PC-9 (cell line): ENCODE measurements at regions not wholly inside any gene's neighbourhood (a gene's known extent, or its start where the extent isn't known, plus 50 kb on each side); places are given as distances from the start of the nearest gene placed in this dataset.

ENCODE experiments used
- BruUV-seq: library from RNA; stranded (reverse); fragments of 400-500 nt; replicated peaks from 2 replicates; lab custom pipeline; 2021; lab: Mats Ljungman, UMichigan
- CTCF ChIA-PET: fragments of 300-600 bp; sonication (Branson Sonifier 250); formaldehyde crosslinking; loops from one replicate; lab custom pipeline; 2022; ENCODE audit warnings: antibody characterized with exemption; lab: Charles Lee
- POLR2A ChIA-PET: fragments of 300-600 bp; sonication (Branson Sonifier 250); formaldehyde crosslinking; loops from one replicate; lab custom pipeline; 2022; ENCODE audit warnings: antibody characterized with exemption; ENCODE audit not compliant: unreplicated experiment; lab: Charles Lee
- DNase-seq, 2 experiments: peaks; one replicate each; pipeline versions ENCODE4 v3.0.0 to v3.0.0-alpha.2; 2015 to 2022; ENCODE audit warnings: mixed read lengths in 1 of 2
- H2AFZ ChIP-seq: fragments of 200-600 bp; sonication (generic); 2 replicates; pipeline ENCODE4 v1.8.1; 2017; ENCODE audit warnings: antibody characterized with exemption
- H3F3A ChIP-seq: fragments of 200-600 bp; sonication (generic); 2 replicates; pipeline ENCODE4 v1.8.1; 2017; ENCODE audit warnings: antibody characterized with exemption, mild to moderate bottlenecking, low read depth; ENCODE audit not compliant: insufficient read depth
- H3K27ac ChIP-seq: fragments of 200-600 bp; sonication (generic); 2 replicates; pipeline ENCODE4 v1.6.1; 2016; ENCODE audit warnings: mixed run types
- H3K27me3 ChIP-seq: fragments of 200-600 bp; sonication (generic); 2 replicates; pipeline ENCODE4 v1.6.1; 2016; ENCODE audit warnings: low read depth, mixed run types; ENCODE audit not compliant: insufficient read depth
- H3K36me3 ChIP-seq: fragments of 200-600 bp; sonication (generic); 2 replicates; pipeline ENCODE4 v1.6.1; 2016; ENCODE audit warnings: low read depth, mixed run types
- H3K4me1 ChIP-seq: fragments of 200-600 bp; sonication (generic); replicated peaks from 2 replicates; pipeline ENCODE4 v1.6.1; 2016; ENCODE audit warnings: mixed run types; ENCODE audit not compliant: insufficient read depth
- H3K4me2 ChIP-seq: fragments of 200-600 bp; sonication (generic); 2 replicates; pipeline ENCODE4 v1.6.1; 2017; ENCODE audit warnings: mixed run types
- H3K4me3 ChIP-seq: fragments of 200-600 bp; sonication (generic); 2 replicates; pipeline ENCODE4 v1.6.1; 2016; ENCODE audit warnings: mixed run types
- H3K79me2 ChIP-seq: fragments of 200-600 bp; sonication (generic); 2 replicates; pipeline ENCODE4 v1.6.1; 2017; ENCODE audit warnings: low read depth, mixed run types
- H3K9me2 ChIP-seq: fragments of 200-600 bp; sonication (generic); 2 replicates; pipeline ENCODE4 v1.8.1; 2017; ENCODE audit warnings: mild to moderate bottlenecking; ENCODE audit not compliant: insufficient read depth
- H3K9me3 ChIP-seq: fragments of 200-600 bp; sonication (generic); 2 replicates; pipeline ENCODE4 v1.8.1; 2016; ENCODE audit warnings: low read depth; ENCODE audit not compliant: insufficient read depth
- H4K20me1 ChIP-seq: fragments of 200-600 bp; sonication (generic); 2 replicates; pipeline ENCODE4 v1.8.1; 2017; ENCODE audit not compliant: insufficient read depth
- EZH2 ChIP-seq: fragments of 200-600 bp; sonication (generic); IDR thresholded peaks from 2 replicates; pipeline ENCODE4 v1.8.0; 2017; ENCODE audit warnings: antibody characterized with exemption, low read depth
- intact Hi-C: fragments of 100-400 bp; cut with micrococcal nuclease; formaldehyde crosslinking; loops from one replicate; pipeline ENCODE4 v1.10.0; 2022; ENCODE audit not compliant: unreplicated experiment
- TF ChIP-seq, protein P1 (sequence below): fragments of 200-600 bp; sonication (generic); conservative IDR thresholded peaks from 2 replicates; pipeline ENCODE4 v1.6.1; 2017; ENCODE audit warnings: mixed run types, antibody characterized with exemption, mild to moderate bottlenecking, moderate library complexity

DNA sequence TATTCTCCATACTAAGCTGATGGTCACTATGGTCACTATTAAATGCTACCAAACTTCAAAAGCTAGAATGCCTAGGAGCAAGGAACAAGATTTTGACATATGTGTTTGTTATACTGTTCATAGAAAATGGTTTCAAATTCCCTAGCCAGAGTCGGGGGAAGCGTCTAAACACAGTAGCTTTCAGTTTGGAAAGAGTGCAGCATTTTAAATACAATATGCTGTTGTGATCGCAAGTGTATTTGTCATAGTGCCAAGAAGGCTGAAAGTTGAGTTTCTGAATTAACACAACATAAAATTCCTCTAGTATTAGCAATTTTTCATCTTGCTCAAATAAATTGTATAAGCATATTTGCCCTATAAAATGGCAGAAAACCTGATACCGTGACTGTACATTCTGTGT is 280.4 kb downstream of the ZNF608 start:
- Histone ChIP-seq H3K9me3 (no peaks in the 10 kb centered on the region), H3K9me2 (no peaks in the 10 kb centered on the region), H3F3A (no peaks in the 10 kb centered on the region), H3K27me3 (no peaks in the 10 kb centered on the region), H3K4me1 (no peaks in the 10 kb centered on the region), H3K36me3 (no peaks in the 10 kb centered on the region), H4K20me1 (no peaks in the 10 kb centered on the region), H3K4me3 (no peak overlapping the region), H3K79me2 (no peaks in the 10 kb centered on the region), H2AFZ (no peak overlapping the region), H3K4me2 (no peak overlapping the region), H3K27ac (no peak overlapping the region)
- DNase-seq, result no peak
- ChIA-PET CTCF (no interaction called here), POLR2A (no interaction called here)
- TF ChIP-seq EZH2, result no peak
- TF ChIP-seq, protein P1, sequence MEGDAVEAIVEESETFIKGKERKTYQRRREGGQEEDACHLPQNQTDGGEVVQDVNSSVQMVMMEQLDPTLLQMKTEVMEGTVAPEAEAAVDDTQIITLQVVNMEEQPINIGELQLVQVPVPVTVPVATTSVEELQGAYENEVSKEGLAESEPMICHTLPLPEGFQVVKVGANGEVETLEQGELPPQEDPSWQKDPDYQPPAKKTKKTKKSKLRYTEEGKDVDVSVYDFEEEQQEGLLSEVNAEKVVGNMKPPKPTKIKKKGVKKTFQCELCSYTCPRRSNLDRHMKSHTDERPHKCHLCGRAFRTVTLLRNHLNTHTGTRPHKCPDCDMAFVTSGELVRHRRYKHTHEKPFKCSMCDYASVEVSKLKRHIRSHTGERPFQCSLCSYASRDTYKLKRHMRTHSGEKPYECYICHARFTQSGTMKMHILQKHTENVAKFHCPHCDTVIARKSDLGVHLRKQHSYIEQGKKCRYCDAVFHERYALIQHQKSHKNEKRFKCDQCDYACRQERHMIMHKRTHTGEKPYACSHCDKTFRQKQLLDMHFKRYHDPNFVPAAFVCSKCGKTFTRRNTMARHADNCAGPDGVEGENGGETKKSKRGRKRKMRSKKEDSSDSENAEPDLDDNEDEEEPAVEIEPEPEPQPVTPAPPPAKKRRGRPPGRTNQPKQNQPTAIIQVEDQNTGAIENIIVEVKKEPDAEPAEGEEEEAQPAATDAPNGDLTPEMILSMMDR, result no peak
- no TSS peak for BruUV-seq
- intact Hi-C loops, result no loop called here

DNA sequence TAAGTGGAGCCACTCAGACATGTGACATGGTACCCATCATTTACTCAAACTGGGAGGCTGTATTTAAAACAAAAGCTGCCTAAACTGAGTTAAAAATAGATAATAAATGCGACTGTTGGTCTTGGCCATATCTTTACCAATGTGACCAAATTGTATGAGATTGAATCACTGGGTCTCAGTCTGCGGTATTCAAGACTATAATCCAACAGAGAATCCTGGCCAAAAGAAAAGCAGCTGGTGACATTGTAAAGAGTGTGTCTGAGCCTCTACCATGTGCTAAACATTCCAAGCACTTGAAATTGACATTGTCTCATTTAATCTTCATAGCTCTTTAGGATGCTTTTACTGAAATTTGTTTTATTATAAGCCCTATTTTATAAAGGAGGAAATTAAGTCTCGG is 282.6 kb downstream of the ZNF608 start:
- POLR2A ChIA-PET, result no interaction called here

DNA sequence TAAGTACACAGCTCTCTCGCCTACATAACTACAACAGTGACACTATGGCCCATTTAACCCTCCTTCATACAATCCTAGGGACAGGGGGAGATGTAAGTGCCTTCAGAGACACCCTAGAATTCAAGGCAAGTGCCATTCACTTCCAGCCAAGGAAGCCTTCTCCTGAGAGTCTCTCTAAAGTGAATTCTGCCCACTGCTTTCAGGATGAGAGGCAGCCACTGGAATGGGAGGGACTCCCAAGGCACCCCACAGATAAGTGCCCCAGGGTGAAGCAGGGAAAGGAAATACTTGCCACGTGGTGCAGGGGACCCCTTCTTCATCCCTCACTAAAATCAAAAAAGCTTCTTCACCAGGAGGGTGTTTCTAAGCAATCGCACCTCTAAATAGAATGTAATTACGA is 283.7 kb downstream of the ZNF608 start:
- BruUV-seq, result no TSS peak
- H3K79me2 ChIP-seq, result no peaks in the 10 kb centered on the region
- H3K4me1 ChIP-seq, result no peaks in the 10 kb centered on the region
- H2AFZ ChIP-seq, result no peak overlapping the region
- H3F3A ChIP-seq, result no peaks in the 10 kb centered on the region
- ChIA-PET CTCF (no interaction called here), POLR2A (no interaction called here)
- TF ChIP-seq, protein P1, result no peak
- TF ChIP-seq EZH2, result no peak
- H3K4me2 ChIP-seq, result no peak overlapping the region
- no peak overlapping the region for H3K27ac ChIP-seq
- peaks cover 5% of the 10 kb centered on the region; the same call in 1 of the 2 replicates for H3K9me3 ChIP-seq
- no peaks in the 10 kb centered on the region for H3K9me2 ChIP-seq
- intact Hi-C loops, result no loop called here
- no peaks in the 10 kb centered on the region for H3K36me3 ChIP-seq
- no peaks in the 10 kb centered on the region for H3K27me3 ChIP-seq
- H4K20me1 ChIP-seq, result no peaks in the 10 kb centered on the region
- no peak for DNase-seq
- H3K4me3 ChIP-seq, result no peak overlapping the region

More for the DNA sequence above, 282.6 kb downstream of the ZNF608 start:
- CTCF ChIA-PET, result no interaction called here
- Histone ChIP-seq H3F3A (no peaks in the 10 kb centered on the region), H3K4me2 (no peak overlapping the region), H3K79me2 (no peaks in the 10 kb centered on the region), H3K4me3 (no peak overlapping the region), H3K27me3 (no peaks in the 10 kb centered on the region), H3K36me3 (no peaks in the 10 kb centered on the region), H2AFZ (no peak overlapping the region), H3K9me2 (no peaks in the 10 kb centered on the region), H4K20me1 (no peaks in the 10 kb centered on the region), H3K4me1 (no peaks in the 10 kb centered on the region), H3K27ac (no peak overlapping the region), H3K9me3 (peaks cover 5% of the 10 kb centered on the region; the same call in 1 of the 2 replicates)
- BruUV-seq, result no TSS peak
- intact Hi-C loops, result no loop called here
- no peak for TF ChIP-seq EZH2
- DNase-seq, result no peak

DNA sequence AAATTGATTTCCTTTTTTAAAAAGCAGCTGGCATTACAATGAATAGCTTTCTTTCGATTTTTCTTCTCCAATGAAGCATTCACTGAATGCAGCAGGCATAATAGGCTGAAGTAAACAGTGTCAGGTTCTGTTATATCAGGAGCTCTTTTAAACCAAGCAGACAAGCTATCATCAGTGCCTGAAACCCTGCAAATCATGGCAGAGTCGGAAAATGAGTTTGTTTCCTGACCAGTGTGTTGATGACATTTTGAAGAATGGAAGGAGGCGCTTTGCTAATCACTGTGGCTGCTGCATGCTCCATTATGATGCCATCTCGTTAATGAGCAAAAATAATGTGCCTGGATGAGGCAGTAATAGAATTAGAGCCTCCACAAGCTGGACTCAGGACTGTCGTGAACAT is 284.5 kb downstream of the ZNF608 start:
- H3K79me2 ChIP-seq, result no peaks in the 10 kb centered on the region
- ChIA-PET POLR2A (no interaction called here), CTCF (no interaction called here)
- no peaks in the 10 kb centered on the region for H3F3A ChIP-seq
- H3K4me3 ChIP-seq, result no peak overlapping the region
- no peaks in the 10 kb centered on the region for H3K9me2 ChIP-seq
- BruUV-seq, result no TSS peak
- H3K4me1 ChIP-seq, result no peaks in the 10 kb centered on the region
- TF ChIP-seq, protein P1, result no peak
- TF ChIP-seq EZH2, result no peak
- DNase-seq, result no peak
- H4K20me1 ChIP-seq, result no peaks in the 10 kb centered on the region
- no peaks in the 10 kb centered on the region for H3K36me3 ChIP-seq
- H3K27ac ChIP-seq, result no peak overlapping the region
- no peak overlapping the region for H2AFZ ChIP-seq
- H3K27me3 ChIP-seq, result no peaks in the 10 kb centered on the region
- intact Hi-C loops, result no loop called here
- no peak overlapping the region for H3K4me2 ChIP-seq
- H3K9me3 ChIP-seq, result peaks cover 5% of the 10 kb centered on the region; the same call in 1 of the 2 replicates
